ENCODE measurements at regions not wholly inside any gene's neighbourhood (a gene's known extent, or its start where the extent isn't known, plus 50 kb on each side); places are given as distances from the start of the nearest gene placed in this dataset.

DNA sequence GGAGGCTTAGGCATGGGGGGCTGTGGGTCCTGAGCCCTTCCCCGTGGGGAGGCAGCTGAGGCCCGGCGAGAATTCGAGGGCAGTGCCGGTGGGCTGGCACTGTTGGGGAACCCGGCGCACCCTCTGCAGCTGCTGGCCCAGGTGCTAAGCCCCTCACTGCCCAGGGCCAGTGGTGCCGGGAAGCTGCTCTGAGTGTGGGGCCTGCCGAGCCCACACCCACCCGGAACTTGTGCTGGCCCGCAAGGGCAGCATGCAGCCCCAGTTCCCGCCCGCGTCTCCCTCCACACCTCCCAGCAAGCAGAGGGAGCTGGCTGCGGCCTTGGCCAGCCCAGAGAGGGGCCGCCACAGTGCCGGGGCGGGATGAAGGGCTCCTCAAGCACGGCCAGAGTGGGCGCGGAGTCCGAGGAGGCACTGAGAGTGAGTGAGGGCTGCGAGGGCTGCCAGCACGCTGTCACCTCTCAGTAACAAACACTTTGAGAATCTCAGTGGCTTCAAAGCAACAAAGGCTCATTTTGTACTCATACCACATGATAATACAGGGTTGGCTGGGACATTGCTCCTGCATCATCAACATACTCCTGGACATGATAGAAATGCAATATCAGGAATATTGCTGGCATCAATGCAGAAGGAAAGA is 265.7 kb upstream of the ANKRD55 start:
- TF ChIP-seq, protein P1, sequence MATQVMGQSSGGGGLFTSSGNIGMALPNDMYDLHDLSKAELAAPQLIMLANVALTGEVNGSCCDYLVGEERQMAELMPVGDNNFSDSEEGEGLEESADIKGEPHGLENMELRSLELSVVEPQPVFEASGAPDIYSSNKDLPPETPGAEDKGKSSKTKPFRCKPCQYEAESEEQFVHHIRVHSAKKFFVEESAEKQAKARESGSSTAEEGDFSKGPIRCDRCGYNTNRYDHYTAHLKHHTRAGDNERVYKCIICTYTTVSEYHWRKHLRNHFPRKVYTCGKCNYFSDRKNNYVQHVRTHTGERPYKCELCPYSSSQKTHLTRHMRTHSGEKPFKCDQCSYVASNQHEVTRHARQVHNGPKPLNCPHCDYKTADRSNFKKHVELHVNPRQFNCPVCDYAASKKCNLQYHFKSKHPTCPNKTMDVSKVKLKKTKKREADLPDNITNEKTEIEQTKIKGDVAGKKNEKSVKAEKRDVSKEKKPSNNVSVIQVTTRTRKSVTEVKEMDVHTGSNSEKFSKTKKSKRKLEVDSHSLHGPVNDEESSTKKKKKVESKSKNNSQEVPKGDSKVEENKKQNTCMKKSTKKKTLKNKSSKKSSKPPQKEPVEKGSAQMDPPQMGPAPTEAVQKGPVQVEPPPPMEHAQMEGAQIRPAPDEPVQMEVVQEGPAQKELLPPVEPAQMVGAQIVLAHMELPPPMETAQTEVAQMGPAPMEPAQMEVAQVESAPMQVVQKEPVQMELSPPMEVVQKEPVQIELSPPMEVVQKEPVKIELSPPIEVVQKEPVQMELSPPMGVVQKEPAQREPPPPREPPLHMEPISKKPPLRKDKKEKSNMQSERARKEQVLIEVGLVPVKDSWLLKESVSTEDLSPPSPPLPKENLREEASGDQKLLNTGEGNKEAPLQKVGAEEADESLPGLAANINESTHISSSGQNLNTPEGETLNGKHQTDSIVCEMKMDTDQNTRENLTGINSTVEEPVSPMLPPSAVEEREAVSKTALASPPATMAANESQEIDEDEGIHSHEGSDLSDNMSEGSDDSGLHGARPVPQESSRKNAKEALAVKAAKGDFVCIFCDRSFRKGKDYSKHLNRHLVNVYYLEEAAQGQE (IDR thresholded peaks at IDR 0.05; ENCODE audit: insufficient replicate concordance, low read depth): no peak
- TF ChIP-seq, protein P2, sequence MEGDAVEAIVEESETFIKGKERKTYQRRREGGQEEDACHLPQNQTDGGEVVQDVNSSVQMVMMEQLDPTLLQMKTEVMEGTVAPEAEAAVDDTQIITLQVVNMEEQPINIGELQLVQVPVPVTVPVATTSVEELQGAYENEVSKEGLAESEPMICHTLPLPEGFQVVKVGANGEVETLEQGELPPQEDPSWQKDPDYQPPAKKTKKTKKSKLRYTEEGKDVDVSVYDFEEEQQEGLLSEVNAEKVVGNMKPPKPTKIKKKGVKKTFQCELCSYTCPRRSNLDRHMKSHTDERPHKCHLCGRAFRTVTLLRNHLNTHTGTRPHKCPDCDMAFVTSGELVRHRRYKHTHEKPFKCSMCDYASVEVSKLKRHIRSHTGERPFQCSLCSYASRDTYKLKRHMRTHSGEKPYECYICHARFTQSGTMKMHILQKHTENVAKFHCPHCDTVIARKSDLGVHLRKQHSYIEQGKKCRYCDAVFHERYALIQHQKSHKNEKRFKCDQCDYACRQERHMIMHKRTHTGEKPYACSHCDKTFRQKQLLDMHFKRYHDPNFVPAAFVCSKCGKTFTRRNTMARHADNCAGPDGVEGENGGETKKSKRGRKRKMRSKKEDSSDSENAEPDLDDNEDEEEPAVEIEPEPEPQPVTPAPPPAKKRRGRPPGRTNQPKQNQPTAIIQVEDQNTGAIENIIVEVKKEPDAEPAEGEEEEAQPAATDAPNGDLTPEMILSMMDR (IDR thresholded peaks at IDR 0.05; ENCODE audit: insufficient read depth, low read length): no peak
- TF ChIP-seq SPI1 (IDR thresholded peaks at IDR 0.05; ENCODE audit: borderline replicate concordance, low read depth): no peak
- no peak for TF ChIP-seq GABPA (IDR thresholded peaks at IDR 0.05; ENCODE audit: low read depth)
- TF ChIP-seq POLR2AphosphoS5 (IDR thresholded peaks at IDR 0.05; ENCODE audit: low read depth): no peak
- Histone ChIP-seq H3K27ac (replicated peaks) (no peak overlapping the region), H3K4me3 (replicated peaks; ENCODE audit: insufficient read depth, low read length) (no peak overlapping the region), H3K27me3 (ENCODE audit: insufficient read depth, poor library complexity, severe bottlenecking) (no peaks in the 10 kb centered on the region)
- DNase-seq (ENCODE audit: low read depth in 1 of 2, low spot score in 1 of 2): no peak

DNA sequence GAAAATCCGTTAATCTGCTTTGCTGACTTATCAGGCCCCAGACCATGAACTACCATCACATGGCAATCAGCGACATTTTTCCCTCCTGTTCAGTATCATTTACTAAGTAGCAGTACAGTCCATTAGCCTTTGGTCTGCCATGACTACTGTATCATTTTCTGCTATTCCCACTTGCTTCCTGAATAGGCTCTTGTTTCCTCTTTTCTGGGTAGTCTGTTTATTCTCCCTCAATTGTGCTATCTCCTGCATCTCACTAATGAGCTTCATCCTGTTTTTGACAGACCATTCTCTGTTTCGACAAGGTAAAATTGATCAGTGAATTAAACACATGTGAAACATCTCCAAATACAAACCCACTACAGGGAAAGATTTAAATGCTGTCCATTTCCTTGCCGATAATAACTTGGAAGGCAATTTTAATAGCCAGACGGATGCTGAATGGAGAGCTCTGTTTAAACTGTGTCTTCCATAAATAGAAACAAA is 263.5 kb upstream of the ANKRD55 start:
- no peak overlapping the region for H3K27ac ChIP-seq (replicated peaks)
- H3K4me3 ChIP-seq (replicated peaks; ENCODE audit: insufficient read depth, low read length): no peak overlapping the region
- no peak for DNase-seq (ENCODE audit: low read depth in 1 of 2, low spot score in 1 of 2)
- H3K27me3 ChIP-seq (ENCODE audit: insufficient read depth, poor library complexity, severe bottlenecking): no peaks in the 10 kb centered on the region
- TF ChIP-seq GABPA (IDR thresholded peaks at IDR 0.05; ENCODE audit: low read depth) (no peak), SPI1 (IDR thresholded peaks at IDR 0.05; ENCODE audit: borderline replicate concordance, low read depth) (no peak), POLR2AphosphoS5 (IDR thresholded peaks at IDR 0.05; ENCODE audit: low read depth) (no peak)
- TF ChIP-seq, protein P1 (IDR thresholded peaks at IDR 0.05; ENCODE audit: insufficient replicate concordance, low read depth): no peak
- TF ChIP-seq, protein P2 (IDR thresholded peaks at IDR 0.05; ENCODE audit: insufficient read depth, low read length): no peak

DNA sequence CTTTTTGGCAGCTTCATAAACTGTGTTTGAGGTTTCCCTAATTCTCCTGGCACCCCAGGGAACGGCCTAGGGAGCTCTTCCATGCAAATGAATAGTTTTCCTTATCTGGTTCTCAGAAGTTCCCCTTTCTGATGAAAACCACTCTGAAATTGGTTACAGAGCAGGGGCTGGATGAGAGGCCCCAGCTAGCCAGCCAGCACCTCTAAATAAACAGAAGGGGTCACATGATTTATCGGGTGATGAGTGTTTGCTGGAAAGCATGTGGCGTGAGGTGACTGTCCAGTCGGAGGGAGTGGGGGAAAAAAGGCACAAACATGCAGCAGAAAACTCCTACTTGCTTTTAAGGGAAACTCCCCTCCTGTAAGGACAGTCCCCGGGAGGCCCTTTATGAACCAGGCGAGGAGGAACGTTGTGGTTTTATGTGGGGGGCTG is 261.2 kb upstream of the ANKRD55 start:
- TF ChIP-seq SPI1 (IDR thresholded peaks at IDR 0.05; ENCODE audit: borderline replicate concordance, low read depth) (no peak), GABPA (IDR thresholded peaks at IDR 0.05; ENCODE audit: low read depth) (no peak)
- TF ChIP-seq, protein P1 (IDR thresholded peaks at IDR 0.05; ENCODE audit: insufficient replicate concordance, low read depth): no peak
- TF ChIP-seq, protein P2 (IDR thresholded peaks at IDR 0.05; ENCODE audit: insufficient read depth, low read length): no peak
- Histone ChIP-seq H3K27me3 (ENCODE audit: insufficient read depth, poor library complexity, severe bottlenecking) (no peaks in the 10 kb centered on the region), H3K4me3 (replicated peaks; ENCODE audit: insufficient read depth, low read length) (no peak overlapping the region), H3K27ac (replicated peaks) (no peak overlapping the region)
- peak in 1 of 2 experiments; percentile 3 for DNase-seq (ENCODE audit: low read depth in 1 of 2, low spot score in 1 of 2)

Data from HL-60 (cell line).